Type B pancreatic cell (in vitro differentiated cells): ENCODE measurements at regions not wholly inside any gene's neighbourhood (a gene's known extent, or its start where the extent isn't known, plus 50 kb on each side); places are given as distances from the start of the nearest gene placed in this dataset.

Experiments
- DNase-seq: peaks from one replicate; pipeline ENCODE4 v3.0.0; 2021; ENCODE audit warnings: mixed read lengths; ENCODE audit not compliant: unreplicated experiment; ENCODE audit errors: extremely low spot score
- H3K27ac Mint-ChIP-seq: 2 replicates; pipeline ENCODE4 v1.8.0; 2021; ENCODE audit warnings: mild to moderate bottlenecking, mixed read lengths
- H3K27me3 Mint-ChIP-seq: 2 replicates; pipeline ENCODE4 v1.8.0; 2021; ENCODE audit warnings: mixed read lengths
- H3K36me3 Mint-ChIP-seq: 2 replicates; pipeline ENCODE4 v1.8.0; 2021; ENCODE audit warnings: mixed read lengths
- H3K4me1 Mint-ChIP-seq: one replicate; pipeline ENCODE4 v1.8.0; 2021; ENCODE audit warnings: mixed read lengths; ENCODE audit not compliant: unreplicated experiment
- H3K4me3 Mint-ChIP-seq: 2 replicates; pipeline ENCODE4 v1.8.0; 2021; ENCODE audit warnings: mild to moderate bottlenecking, mixed read lengths
- H3K9me3 Mint-ChIP-seq: 2 replicates; pipeline ENCODE4 v1.8.0; 2021; ENCODE audit warnings: mixed read lengths
- CTCF ChIP-seq: fragments of 200-600 bp; sonication (generic); conservative IDR thresholded peaks from 2 replicates; pipeline ENCODE4 v1.5.0; 2021; ENCODE audit warnings: antibody characterized with exemption, mild to moderate bottlenecking

- Mint-ChIP-seq H3K4me3 (no peak overlapping the region), H3K27me3 (peaks cover 46% of the 10 kb centered on the region), H3K36me3 (no peaks in the 10 kb centered on the region), H3K4me1 (no peaks in the 10 kb centered on the region), H3K27ac (no peak overlapping the region), H3K9me3 (no peaks in the 10 kb centered on the region)
- no peak for TF ChIP-seq CTCF
- no peak for DNase-seq
Measured at GRCh38 chr22:22400964-22401363, 107.6 kb downstream of the ZNF280B start.

- Mint-ChIP-seq H3K9me3 (no peaks in the 10 kb centered on the region), H3K27me3 (peaks cover 50% of the 10 kb centered on the region), H3K36me3 (no peaks in the 10 kb centered on the region), H3K27ac (no peak overlapping the region), H3K4me3 (no peak overlapping the region), H3K4me1 (no peaks in the 10 kb centered on the region)
- DNase-seq: no peak
- TF ChIP-seq CTCF: no peak
Measured at GRCh38 chr22:22401381-22401780, 107.2 kb downstream of the ZNF280B start.

GRCh38 chr22:22403306-22403705, 105.2 kb downstream of the ZNF280B start:
- Mint-ChIP-seq H3K27me3 (peaks cover 53% of the 10 kb centered on the region), H3K4me1 (no peaks in the 10 kb centered on the region), H3K4me3 (no peak overlapping the region)

DNA sequence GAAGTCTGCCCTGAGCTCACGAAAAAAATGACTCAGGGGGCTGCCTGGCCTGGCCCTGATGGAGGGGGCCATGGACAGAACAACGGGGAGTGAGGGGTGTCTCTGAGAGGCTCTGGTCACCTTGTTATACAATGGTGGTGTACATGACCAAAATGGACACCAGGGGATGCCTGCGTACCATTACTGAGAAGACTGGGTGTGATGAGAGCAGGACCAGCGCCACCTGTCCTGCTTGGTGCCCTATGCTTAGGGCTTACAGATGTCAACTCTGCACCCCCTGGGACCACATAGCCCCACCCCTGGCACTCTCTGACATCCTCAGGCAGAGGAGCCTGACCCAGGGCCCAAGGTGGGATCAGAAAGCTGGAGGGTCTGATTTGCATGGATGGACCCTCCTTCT, 104.8 kb downstream of the ZNF280B start:
- Mint-ChIP-seq H3K4me3 (no peak overlapping the region), H3K27me3 (peaks cover 57% of the 10 kb centered on the region), H3K36me3 (no peaks in the 10 kb centered on the region), H3K4me1 (no peaks in the 10 kb centered on the region), H3K9me3 (no peaks in the 10 kb centered on the region), H3K27ac (no peak overlapping the region)
- TF ChIP-seq CTCF: no peak
- no peak for DNase-seq

More at GRCh38 chr22:22403306-22403705, 105.2 kb downstream of the ZNF280B start:
- no peak for TF ChIP-seq CTCF
- H3K9me3 Mint-ChIP-seq: no peaks in the 10 kb centered on the region
- no peak overlapping the region for H3K27ac Mint-ChIP-seq
- no peaks in the 10 kb centered on the region for H3K36me3 Mint-ChIP-seq
- no peak for DNase-seq

- Mint-ChIP-seq H3K27me3 (peaks cover 61% of the 10 kb centered on the region), H3K27ac (no peak overlapping the region), H3K36me3 (no peaks in the 10 kb centered on the region), H3K4me1 (no peaks in the 10 kb centered on the region), H3K9me3 (no peaks in the 10 kb centered on the region), H3K4me3 (no peak overlapping the region)
- DNase-seq: no peak
- no peak for TF ChIP-seq CTCF
Measured at GRCh38 chr22:22404598-22405284, 103.8 kb downstream of the ZNF280B start.
